Vagina (tissue), 2 donors: ENCODE measurements at regions not wholly inside any gene's neighbourhood (a gene's known extent, or its start where the extent isn't known, plus 50 kb on each side); places are given as distances from the start of the nearest gene placed in this dataset.

Experiments used
- DNase-seq, 2 donors: peaks; one replicate each; pipeline ENCODE4 v3.0.0-alpha.2; 2017; ENCODE audit errors: extremely low spot score in 2 of 2
- H3K27ac ChIP-seq: fragments of 200-600 bp; sonication (generic); one replicate; pipeline ENCODE4 v1.5.1; 2019
- H3K27me3 ChIP-seq: fragments of 200-600 bp; sonication (generic); one replicate; pipeline ENCODE4 v1.5.1; 2019
- H3K36me3 ChIP-seq, 2 donors: fragments of 200-600 bp; sonication (generic); one replicate each; pipeline ENCODE4 v1.5.1; 2017 to 2019
- H3K4me1 ChIP-seq: fragments of 200-600 bp; sonication (generic); one replicate; pipeline ENCODE4 v1.5.1; 2019
- H3K4me3 ChIP-seq, 2 donors: fragments of 200-600 bp; sonication (generic); 1 replicate in 1 of 2; 2 replicates in 1 of 2; pipeline ENCODE4 v1.5.1; 2016 to 2019
- H3K9me3 ChIP-seq: fragments of 200-600 bp; sonication (generic); one replicate; pipeline ENCODE4 v1.5.1; 2019
- POLR2A ChIP-seq, 2 donors: fragments of 450-650 bp; IDR thresholded peaks; one replicate each; pipeline ENCODE4 v1.6.1; 2017; ENCODE audit warnings: antibody characterized with exemption in 2 of 2, mild to moderate bottlenecking in 2 of 2, moderate library complexity in 2 of 2
- POLR2AphosphoS5 ChIP-seq, 2 donors: sonication (generic); formaldehyde crosslinking; IDR thresholded peaks; one replicate each; pipeline ENCODE4 v1.9.0; 2017; ENCODE audit warnings: antibody characterized with exemption in 2 of 2, mild to moderate bottlenecking in 2 of 2, low read depth in 1 of 2; ENCODE audit not compliant: insufficient read depth in 1 of 2
- intact Hi-C: fragments of 100-400 bp; cut with DNase I; formaldehyde crosslinking; loops from one replicate; pipeline ENCODE4 v1.15.1; 2023
- TF ChIP-seq, protein P1 (sequence below), 3 experiments: fragments of 450-650 bp in 2 of 3; fragments of 200-600 bp in 1 of 3; sonication (generic) in 1 of 3; IDR thresholded peaks; one replicate each; pipeline ENCODE4 v1.5.1; 2017 to 2019; ENCODE audit warnings: antibody characterized with exemption in 3 of 3, mild to moderate bottlenecking in 2 of 3, moderate library complexity in 2 of 3

DNA sequence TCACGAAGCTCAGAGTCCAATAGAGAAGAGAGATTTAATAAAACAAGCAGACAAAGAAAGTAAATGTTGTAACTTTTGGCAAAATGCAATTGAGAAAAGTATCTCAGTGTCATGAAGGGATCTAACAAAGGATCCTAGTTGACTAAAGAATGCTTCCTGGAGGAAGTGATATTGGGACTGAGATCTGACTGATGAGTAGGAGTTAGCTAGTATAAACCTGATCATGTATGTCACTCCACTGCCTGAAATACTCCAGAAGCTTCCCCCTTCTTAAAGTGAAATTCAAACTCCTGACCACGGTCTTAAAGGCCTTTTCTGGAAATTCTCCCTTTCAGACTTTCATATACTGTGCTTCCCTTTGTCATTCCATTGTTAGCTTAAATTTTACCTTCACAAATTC, 1102.4 kb upstream of the ZEB2 start:
- H3K4me3 ChIP-seq = no peak overlapping the region
- H3K9me3 ChIP-seq = no peaks in the 10 kb centered on the region
- DNase-seq = no peak
- no peak for TF ChIP-seq POLR2AphosphoS5 (IDR thresholded peaks at IDR 0.05; ENCODE audit: insufficient read depth in 1 of 2, low read depth in 1 of 2)
- TF ChIP-seq POLR2A (IDR thresholded peaks at IDR 0.05) = no peak
- TF ChIP-seq, protein P1, sequence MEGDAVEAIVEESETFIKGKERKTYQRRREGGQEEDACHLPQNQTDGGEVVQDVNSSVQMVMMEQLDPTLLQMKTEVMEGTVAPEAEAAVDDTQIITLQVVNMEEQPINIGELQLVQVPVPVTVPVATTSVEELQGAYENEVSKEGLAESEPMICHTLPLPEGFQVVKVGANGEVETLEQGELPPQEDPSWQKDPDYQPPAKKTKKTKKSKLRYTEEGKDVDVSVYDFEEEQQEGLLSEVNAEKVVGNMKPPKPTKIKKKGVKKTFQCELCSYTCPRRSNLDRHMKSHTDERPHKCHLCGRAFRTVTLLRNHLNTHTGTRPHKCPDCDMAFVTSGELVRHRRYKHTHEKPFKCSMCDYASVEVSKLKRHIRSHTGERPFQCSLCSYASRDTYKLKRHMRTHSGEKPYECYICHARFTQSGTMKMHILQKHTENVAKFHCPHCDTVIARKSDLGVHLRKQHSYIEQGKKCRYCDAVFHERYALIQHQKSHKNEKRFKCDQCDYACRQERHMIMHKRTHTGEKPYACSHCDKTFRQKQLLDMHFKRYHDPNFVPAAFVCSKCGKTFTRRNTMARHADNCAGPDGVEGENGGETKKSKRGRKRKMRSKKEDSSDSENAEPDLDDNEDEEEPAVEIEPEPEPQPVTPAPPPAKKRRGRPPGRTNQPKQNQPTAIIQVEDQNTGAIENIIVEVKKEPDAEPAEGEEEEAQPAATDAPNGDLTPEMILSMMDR (IDR thresholded peaks at IDR 0.05) = no peak
- H3K27me3 ChIP-seq = no peaks in the 10 kb centered on the region
- H3K4me1 ChIP-seq = no peaks in the 10 kb centered on the region
- intact Hi-C loops = no loop called here
- no peak overlapping the region for H3K27ac ChIP-seq
- H3K36me3 ChIP-seq = no peaks in the 10 kb centered on the region

DNA sequence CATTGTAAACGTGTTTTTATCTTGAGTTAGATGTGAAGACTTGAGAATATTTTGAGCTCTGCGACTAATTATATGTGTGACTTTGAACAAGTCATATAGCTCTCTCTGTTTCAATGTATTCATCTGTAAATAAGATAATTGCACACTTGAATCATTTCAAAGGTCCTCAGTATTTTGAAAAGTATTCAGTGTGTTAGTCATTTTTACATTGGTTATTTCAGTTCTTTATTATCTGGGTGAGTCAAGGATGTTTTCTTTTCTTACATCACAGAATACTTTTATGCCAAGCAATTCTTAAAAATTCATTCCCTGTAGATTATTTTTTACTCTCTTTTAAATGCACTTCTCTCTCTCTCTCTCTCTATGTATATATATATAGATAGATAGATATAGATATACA, 1098.0 kb upstream of the ZEB2 start:
- Histone ChIP-seq H3K27ac (no peak overlapping the region), H3K4me3 (no peak overlapping the region), H3K27me3 (no peaks in the 10 kb centered on the region), H3K9me3 (no peaks in the 10 kb centered on the region), H3K36me3 (no peaks in the 10 kb centered on the region), H3K4me1 (no peaks in the 10 kb centered on the region)
- no peak for DNase-seq
- TF ChIP-seq, protein P1 (IDR thresholded peaks at IDR 0.05) = no peak
- TF ChIP-seq POLR2AphosphoS5 (IDR thresholded peaks at IDR 0.05; ENCODE audit: insufficient read depth in 1 of 2, low read depth in 1 of 2) = no peak
- intact Hi-C loops = no loop called here

DNA sequence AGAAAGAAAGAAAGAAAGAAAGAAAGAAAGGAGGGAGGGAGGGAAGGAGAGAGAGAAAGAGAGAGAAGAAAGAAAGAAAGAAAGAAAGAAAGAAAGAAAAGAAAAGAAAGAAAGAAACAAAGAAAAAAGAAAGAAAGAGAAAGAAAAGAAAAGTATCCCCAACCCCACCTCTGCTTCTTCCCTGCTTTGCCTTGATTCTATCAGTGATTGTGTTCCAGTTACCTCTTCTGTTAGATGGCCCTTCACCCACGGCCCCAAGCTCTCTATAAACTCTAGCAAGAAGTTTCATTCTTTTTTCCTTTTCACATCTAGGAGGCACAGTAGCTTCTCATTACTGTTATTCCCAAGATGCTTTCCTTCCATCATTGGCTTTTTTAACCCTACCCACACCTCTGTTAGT, 1097.5 kb upstream of the ZEB2 start:
- TF ChIP-seq POLR2AphosphoS5 (IDR thresholded peaks at IDR 0.05; ENCODE audit: insufficient read depth in 1 of 2, low read depth in 1 of 2) (no peak), POLR2A (IDR thresholded peaks at IDR 0.05) (no peak)
- TF ChIP-seq, protein P1 (IDR thresholded peaks at IDR 0.05) = no peak
- Histone ChIP-seq H3K4me3 (no peak overlapping the region), H3K27ac (no peak overlapping the region), H3K36me3 (no peaks in the 10 kb centered on the region), H3K4me1 (no peaks in the 10 kb centered on the region), H3K9me3 (no peaks in the 10 kb centered on the region), H3K27me3 (no peaks in the 10 kb centered on the region)
- DNase-seq = no peak
- intact Hi-C loops = no loop called here

DNA sequence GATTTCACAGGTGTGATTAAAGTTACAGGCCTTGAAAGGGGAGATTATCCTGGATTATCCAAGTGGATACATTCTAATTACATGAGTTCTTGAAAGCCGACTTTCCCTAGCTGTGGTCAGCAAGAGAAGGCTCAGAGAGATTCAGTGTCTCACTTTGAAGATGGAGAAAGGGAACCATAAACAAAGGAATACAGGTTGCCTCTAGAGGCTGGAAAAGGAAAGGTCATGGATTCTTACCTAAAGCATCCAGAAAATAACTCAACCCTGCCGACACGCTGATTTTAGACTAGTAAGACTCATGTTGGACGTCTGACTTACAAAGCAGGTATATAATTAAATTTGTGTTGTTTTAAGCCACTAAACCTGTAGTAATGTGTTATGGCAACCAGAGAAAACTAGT, 1095.7 kb upstream of the ZEB2 start:
- H3K27ac ChIP-seq = no peak overlapping the region
- intact Hi-C loops = no loop called here
- DNase-seq = no peak
- no peak overlapping the region for H3K4me3 ChIP-seq
- no peaks in the 10 kb centered on the region for H3K4me1 ChIP-seq
- no peak for TF ChIP-seq POLR2AphosphoS5 (IDR thresholded peaks at IDR 0.05; ENCODE audit: insufficient read depth in 1 of 2, low read depth in 1 of 2)
- no peak for TF ChIP-seq POLR2A (IDR thresholded peaks at IDR 0.05)
- H3K9me3 ChIP-seq = no peaks in the 10 kb centered on the region
- H3K27me3 ChIP-seq = no peaks in the 10 kb centered on the region
- no peaks in the 10 kb centered on the region for H3K36me3 ChIP-seq

DNA sequence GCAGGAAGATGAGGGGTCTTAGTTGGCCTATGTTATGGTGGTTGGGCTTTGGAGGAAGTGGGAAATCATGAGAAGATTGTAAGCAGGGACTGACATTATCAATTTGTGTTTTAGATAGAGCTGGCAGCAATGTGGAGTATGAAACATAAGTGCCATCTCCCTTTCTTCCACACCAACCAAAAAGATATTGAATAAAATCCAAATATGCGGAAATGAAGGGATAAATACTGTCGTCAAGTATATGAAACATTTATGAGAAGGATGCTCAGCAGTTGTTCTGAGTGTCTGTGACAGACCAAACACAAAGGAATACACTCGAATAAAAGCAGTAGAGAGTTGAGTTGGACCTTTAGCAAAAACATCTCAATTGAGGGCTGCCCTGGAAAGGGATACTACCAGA, 1090.0 kb upstream of the ZEB2 start:
- no peak for DNase-seq
- no peaks in the 10 kb centered on the region for H3K9me3 ChIP-seq
- H3K36me3 ChIP-seq = no peaks in the 10 kb centered on the region
- no peaks in the 10 kb centered on the region for H3K27me3 ChIP-seq
- no peak overlapping the region for H3K27ac ChIP-seq
- H3K4me3 ChIP-seq = no peak overlapping the region
- H3K4me1 ChIP-seq = no peaks in the 10 kb centered on the region
- TF ChIP-seq, protein P1 (IDR thresholded peaks at IDR 0.05) = no peak
- TF ChIP-seq POLR2A (IDR thresholded peaks at IDR 0.05) = no peak
- TF ChIP-seq POLR2AphosphoS5 (IDR thresholded peaks at IDR 0.05; ENCODE audit: insufficient read depth in 1 of 2, low read depth in 1 of 2) = no peak
- intact Hi-C loops = no loop called here
